Activated CD8-positive, alpha-beta memory T cell treated with anti-CD3 and anti-CD28 coated beads for 48 hours (primary cell): ENCODE measurements at regions not wholly inside any gene's neighbourhood (a gene's known extent, or its start where the extent isn't known, plus 50 kb on each side); places are given as distances from the start of the nearest gene placed in this dataset.
A peak's percentile ranks its signal among the peaks of the same experiment; 100 is the strongest.
"Not testable (repeated sequence)": the region's sequence is repeated elsewhere in the genome, so short reads cannot be mapped to it uniquely, and the experiment has no call there.

Source experiments
- DNase-seq, 3 experiments: peaks; one replicate each; pipeline ENCODE4 v3.0.0-alpha.2; 2020; ENCODE audit warnings: low read depth in 2 of 3, low spot score in 2 of 3

DNA sequence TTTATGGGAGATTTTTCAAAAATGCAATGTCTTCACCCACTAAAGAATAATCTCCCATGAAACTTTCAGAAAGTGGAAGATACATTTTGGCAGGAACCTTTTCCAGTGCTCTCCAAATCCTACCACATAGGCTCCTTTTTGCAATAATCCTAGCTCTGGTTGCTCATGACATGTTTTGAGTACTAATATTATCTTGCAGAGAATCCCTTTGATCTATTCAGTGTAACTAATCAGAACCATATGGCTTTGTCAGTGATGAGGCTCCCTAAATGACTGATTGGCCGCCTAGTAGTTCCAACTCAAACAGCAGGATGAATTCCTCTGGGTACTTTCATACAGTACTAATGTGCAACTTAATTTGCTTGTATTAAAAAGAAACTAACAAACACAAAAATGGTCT lies 544.0 kb upstream of the FAM98A start:
- no peak for DNase-seq

DNA sequence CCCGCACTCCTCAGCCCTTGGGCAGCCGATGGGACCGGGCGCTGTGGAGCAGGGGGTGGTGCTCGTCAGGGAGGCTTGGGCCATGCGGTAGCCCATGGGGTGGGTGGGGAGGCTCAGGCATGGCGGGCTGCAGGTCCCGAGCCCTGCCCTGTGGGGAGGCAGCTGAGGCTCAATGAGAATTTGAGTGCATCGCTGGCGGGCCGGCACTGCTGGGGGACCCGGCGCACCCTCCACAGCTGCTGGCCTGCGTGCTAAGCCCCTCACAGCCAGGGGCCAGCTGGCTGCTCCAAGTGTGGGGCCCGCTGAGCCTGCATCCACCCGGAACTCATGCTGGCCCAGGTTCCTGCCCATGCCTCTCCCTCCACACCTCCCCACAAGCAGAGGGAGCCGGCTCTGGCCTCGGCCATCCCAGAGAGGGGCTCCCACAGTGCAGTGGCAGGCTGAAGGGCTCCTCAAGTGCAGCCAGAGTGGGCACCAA lies 543.5 kb upstream of the FAM98A start:
- not testable (repeated sequence) for DNase-seq

DNA sequence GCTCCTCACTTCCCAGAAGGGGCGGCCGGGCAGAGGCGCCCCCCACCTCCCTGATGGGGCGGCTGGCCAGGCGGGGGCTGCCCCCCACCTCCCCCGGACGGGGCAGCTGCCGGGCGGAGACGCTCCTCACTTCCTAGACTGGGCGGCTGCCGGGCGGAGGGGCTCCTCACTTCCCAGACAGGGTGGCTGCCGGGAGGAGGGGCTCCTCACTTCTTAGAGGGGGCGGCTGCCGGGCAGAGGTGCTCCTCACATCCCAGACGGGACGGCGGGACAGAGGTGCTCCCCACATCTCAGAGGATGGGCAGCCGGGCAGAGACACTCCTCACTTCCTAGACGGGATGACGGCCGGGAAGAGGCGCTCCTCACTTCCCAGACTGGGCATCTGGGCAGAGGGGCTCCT lies 534.0 kb upstream of the FAM98A start:
- not testable (repeated sequence) for DNase-seq

DNA sequence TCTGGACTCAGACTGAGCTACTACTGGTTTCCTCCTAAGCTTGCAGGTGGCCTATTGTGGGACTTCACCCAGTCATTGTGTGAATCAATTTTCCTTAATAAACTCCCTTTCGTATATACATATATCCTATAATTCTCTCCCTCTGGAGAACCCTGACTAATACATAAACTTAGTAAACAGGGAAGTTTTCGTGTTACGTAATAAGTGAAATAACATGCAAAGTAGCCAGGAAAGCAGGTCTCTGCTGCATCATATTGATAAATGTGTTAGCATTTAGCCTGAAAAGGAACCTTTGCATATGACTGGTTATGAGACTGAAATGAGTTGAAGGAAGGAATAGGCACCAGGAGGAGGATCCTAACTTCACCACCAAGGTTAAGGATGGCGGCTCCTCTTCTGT lies 527.2 kb upstream of the FAM98A start:
- DNase-seq, result no peak

DNA sequence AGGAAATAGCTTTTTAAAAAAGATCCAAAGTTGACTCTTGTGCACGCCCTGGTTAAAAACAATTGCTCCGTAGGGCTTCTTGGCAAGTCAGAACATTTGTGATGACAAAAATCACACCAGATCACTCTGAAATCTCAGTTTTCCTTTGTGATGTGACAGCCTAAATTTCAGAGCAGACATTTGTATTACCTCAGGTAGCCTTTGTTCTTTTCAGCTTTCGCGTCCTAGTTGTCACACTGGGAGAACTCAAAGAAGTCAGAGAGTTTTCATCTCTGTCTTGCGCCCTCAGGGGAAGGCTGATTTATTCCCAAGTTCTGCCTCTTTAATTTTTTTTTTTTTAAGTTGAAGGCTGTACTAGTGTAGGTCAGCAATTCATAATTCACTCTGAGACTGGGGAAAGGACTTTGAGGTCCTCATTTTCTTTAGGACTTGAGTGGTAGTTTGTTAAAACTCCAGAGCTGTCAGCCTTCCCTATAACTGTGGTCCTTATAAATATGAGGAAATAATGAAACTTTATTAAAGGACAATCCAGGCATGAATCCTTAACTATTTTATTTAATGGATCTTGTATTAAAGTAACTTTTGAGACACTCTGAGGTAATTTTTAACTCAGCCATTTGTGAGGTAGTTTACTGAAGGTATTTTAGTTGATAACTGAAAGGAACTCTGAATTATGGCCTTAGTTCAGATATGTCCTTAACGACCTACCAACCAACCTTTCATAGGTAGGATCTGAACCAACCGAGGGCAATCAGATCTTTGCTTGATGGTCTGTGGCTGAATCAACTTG lies 525.1 kb upstream of the FAM98A start:
- DNase-seq, result no peak

DNA sequence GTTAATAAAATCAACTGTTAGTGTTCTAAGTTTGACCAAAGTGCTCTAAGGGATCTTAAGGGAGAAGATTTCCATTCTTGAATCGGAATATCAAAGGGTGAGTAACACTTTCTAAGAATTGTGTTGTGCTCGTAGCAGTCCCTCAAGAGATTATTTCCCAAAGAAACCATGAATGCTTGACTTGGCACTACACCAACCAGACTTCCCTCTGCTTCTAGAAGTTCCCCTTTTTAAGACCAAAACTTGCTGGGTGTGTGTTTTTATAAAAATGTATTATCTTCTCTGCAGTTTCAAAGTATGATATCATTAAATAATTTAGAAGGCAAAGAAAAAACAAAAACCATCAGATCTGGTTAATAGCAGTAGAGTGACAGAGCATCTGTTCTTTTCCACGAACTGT lies 522.0 kb upstream of the FAM98A start:
- no peak for DNase-seq

DNA sequence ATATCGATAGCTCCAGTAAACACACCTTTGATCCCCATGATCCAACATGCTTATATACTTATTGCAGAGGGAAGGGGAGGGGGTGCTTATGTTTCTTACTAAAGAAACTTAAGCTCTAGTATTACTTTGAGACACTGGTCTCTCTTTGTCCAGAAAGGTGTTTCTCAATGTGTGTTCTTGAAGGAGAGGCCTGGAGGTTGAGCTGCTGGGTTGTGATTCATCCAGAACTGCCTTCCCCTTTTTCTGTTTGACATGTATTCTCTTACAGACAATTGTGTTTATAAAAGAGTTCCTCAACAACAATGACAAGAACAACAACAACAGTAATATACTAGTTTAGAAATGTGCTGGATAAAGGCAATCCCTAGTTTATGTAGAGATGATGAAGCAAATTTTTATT lies 516.0 kb upstream of the FAM98A start:
- DNase-seq, result no peak

DNA sequence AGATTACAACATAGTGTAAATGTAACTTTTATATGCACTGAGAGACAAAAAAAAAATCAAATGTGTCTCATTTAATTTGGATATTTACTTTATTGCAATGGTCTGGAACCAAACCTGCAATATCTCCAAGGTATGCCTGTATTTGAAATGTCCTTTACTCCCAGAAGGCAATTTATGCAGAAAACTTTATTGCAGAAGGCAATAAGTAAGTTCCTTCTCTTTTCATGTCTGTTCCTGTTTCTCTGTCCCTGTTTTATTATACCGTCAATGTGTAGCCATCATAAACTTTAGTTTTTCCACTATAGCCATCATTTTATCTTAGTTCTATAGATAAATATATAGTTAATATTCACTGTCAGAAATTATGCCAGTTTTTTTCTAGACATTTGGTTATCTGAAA lies 513.1 kb upstream of the FAM98A start:
- no peak for DNase-seq

DNA sequence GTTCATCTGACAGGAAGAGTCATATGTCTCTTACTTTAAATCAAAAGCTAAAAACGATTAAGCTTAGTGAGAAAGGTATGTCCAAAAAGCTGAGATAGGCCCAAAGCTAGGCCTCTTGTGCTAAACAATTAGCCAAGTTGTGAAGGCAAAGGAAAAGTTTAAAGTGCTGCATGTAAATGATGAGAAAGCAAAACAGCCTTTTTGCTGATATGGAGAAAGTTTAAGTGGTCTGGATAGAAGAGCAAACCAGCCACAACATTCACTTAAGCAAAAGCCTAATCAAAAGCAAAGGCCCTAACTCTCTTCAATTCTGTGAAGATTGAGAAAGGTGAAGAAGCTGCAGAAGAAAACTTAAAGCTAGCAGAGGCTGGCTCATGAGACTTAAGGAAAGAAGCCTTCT lies 511.3 kb upstream of the FAM98A start:
- DNase-seq, result no peak

DNA sequence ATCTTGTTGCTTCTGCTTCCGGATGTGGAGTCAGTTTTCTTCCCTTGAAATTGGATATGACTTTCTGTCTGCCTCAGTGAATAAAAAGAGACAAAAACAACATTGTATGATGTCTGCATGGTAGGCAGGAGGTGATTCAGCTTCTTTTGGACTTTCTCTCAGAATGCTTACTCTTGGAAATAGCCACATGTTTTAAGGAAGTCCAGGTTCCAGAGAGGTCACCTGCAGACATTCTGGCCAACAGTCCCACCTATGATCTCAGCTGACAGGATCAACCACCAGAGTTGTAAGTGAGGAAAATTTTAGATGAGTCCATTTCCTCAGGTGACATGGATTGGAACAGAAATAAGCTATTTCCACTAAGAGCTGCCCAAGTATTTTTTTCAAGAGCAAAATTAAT lies 508.7 kb upstream of the FAM98A start:
- DNase-seq, result no peak

DNA sequence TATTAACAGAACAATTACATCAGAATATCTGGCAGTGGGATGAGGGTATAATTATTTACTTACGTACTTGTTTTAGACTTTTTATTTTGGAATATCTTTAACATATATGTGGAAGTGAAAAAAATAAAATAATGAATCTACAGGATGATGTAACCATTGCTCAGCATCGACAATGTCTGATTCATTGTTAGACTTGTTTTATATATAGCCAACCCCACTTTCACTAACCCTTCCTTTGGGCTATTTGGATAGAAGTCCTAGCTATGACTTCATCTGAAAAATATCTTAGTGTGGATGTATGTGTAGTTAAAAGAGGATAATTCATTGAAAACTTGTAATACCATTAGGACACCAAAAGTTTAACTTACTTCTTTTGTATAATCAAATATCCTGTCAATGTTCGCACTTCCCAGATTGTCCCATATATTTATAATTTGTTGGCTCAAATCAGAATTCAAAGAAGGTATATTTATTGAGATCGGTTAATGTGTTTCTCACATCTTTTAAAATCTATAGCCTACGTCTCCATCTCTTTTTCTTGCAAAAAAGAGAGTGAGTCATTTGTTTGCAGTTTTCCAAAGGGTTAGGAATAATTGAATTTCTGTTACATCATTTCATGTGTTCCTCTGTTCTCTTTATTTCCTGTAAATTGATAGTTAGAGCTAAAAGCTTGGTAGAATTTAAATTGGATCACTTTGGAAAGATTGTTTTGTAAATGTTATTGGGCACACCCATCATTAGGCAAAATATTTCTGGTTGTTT lies 506.1 kb upstream of the FAM98A start:
- no peak for DNase-seq

DNA sequence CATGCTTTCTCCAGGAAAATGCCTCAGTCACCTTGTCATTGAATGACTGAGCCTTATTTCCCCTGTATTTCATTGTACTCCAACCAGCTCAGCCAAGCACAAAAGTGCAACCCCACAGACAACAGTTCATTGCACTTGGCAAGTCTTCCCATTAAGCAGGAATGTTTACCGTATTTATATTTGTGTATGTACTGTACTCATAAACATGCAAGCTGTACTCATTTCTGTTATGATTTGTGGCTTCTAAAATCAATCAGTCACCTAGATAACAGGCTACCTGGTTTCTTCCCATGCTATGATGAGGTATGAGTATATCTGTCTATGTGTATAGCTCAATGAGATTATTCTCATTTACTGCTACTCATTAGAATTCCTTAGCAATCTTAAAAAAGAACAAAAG lies 505.5 kb upstream of the FAM98A start:
- no peak for DNase-seq

DNA sequence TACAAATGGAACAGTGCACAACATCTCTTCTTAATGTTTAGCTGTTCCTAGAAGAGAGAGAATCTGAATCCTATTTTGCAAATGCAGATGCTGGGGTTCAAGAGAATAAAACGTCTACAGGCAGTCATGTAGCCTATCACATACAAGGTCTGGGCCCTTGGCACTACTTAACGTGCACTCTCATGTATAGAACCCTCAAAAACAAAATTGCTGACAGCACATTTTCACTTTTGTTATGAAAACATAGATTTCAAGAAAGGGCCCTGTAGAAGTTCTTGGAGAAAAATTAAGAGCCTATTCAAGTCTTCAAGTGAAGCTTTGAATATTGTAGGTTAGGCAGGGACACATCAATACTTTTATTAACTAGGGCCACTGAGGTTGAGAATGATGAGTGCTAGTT lies 504.3 kb upstream of the FAM98A start:
- DNase-seq, result no peak

DNA sequence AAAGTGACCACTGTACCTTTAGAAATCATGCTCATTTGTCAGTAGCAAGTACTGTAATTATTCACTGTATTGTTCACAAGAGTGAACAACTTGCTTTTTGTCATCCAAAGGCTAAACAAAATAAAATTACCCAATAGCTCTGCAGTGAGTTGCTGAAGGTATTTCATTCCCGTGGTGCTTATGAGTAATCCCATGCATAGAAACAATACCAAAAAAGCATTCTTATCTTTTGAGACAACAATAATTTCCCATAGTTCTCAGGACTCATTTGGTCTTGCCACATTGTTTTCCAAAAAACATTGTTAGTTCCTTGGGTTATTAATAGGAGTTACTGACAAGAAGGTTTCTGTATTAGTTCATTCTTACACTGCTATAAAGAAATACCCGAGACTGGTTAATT lies 503.2 kb upstream of the FAM98A start:
- DNase-seq, result no peak

DNA sequence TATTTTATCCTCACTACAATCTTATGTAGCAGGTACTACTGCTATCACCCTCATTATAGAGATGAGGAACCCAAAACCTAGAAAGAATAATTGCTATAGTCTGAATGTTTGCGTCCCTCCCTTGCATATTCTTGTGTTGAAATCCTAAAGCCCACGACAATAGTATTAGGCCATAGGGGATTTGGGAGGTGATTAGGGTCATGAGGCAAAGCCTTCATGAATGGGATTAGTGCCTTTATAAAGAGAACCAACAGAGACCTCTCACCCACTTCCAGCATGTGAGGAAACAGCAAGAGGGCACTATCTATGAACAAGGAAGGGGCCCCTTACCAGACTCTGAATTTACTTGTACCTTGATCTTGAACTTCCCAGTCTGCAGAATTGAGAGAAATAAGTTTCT lies 500.3 kb upstream of the FAM98A start:
- no peak for DNase-seq

DNA sequence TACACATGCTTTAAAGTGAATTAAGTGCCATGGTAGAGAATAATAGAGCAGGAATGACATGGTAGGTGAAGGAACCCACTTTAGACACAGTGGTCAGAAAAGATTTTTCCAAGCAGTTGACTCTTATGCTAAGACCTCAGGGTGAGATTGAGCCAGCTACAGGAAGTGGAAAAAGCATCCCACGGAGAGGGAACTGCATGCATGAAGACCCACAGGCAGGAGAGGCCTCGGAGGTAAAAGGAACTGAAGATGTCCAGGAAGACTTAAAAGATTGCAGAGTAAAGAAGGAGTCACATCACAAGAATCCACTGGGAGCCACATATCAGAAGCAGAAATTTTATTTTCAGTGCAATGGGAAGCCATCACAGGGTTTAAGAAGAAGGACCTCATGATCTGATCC lies 499.2 kb upstream of the FAM98A start:
- no peak for DNase-seq

DNA sequence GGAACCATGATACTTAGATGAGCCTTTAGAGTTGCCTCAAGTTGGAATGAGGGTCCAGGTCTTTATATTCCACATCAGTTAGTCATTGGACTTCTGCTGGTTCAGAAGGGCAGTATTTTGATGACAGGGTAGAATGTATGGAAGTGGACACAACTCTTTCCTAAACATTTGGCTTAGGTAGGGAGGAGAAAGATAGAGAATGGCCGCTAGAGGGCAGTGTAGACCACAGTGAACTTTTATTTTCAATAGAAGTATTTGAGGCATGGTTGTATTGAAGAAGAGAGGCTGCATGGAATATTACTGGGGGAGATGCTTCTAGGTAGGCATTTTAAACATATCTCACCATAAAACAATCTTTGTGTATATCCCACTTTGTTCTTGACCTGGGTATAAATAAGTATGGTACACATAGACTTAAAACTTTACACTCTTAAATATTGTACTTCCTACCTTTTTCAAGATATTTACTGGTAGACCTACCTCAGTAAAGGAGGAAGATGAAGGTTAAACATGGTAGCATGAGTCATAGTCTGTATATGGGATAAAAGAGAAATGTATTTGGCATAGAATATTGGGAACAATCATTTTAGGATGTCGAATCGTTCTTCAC lies 497.6 kb upstream of the FAM98A start:
- DNase-seq, result peak in 1 of 3 experiments; percentile 31

DNA sequence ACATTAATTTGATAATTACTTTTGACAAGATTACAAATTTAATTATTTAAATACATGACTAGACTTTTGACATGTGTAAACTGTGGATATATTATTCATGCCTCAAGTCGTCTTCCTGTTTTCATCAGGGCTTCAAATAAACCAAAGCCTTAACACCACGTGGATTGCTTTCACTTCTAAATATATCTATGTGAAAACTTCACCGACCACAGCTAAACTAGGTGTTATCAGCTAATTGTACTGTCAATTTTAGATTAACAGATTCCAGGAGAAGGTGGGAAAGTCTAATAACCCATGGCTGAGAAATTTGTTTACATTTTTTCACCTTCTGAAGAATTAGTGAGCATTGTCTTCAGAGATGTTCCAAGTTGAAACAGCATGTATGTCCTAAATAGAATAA lies 494.7 kb upstream of the FAM98A start:
- no peak for DNase-seq

DNA sequence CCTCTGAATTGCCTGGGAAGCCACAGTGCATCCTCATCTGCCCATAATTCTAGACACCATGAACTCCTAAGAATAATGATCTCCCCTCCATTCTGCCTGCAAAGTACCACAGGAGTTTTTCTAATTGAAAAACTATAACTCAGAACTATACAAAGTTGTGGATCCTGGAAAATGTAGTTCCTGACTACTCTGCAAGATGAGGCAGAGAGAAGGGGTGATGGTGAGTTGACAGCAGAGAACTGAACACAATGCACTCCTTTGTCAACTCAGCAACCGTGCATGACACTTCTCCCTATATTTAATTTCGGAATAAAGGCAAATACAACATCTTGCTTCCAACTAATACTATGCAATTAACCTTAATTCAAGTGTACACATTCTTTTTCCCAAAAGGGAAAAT lies 471.1 kb upstream of the FAM98A start:
- no peak for DNase-seq

DNA sequence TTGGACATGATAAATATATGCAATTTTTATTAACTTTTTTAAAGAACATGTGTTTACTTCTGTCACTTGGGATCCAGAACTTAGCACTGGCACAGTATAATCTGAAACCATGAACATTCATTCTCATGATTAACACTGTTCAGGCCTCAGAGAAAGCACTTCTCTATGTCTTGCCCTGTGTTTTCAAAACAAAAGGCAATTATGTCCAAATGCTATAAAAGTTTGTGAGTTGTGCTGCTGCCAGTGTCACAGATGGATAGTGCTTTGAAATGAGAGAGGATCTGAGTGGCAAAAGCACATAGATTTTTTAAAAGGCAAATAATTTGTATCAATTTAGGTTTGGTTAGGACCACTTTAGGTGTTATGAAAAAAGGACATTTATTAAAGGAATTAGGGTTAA lies 470.5 kb upstream of the FAM98A start:
- DNase-seq, result no peak

DNA sequence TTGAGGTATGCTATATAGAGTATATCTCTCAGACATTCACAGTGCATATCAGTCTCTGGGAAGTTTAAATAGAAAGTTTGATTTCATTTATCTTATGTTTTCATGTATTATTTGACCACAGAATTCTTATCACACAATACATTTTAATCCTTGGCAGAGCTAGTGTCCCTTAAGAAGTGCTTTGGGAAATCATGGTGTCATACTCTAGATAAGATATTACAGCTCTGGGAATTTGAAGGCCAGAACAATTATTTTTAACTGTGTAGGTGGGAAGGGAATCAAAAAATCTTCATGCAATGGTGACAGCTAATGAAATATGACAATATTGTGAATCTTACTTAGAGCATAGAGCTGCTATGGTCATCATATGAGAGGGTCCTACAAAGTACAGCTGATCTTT lies 451.3 kb upstream of the FAM98A start:
- no peak for DNase-seq

DNA sequence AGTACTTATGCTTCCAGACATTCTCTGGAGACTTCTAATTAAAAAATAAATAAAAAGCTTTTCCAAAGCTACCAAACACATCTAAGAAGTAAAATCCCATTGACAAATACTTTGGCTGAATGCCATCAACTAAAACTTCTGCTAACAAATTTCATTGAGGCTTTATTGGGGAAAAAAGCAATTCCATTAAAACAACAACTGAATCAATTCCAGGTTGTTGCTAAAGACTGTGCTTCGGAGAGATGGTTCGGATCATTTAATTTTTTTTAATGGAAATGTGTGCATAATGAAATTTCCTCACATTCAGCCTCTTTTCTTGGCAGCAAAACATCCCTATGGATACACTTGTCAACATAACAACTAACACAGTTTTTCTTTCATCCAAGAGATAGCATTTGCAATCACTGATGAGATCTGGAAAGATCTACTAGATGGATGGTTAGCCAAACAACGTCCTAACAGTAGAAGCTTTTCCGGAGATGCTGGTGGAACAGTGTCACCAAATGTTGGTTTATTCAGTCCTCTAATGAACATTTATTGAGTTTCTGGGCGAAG lies 446.1 kb upstream of the FAM98A start:
- no peak for DNase-seq
